ENCODE measurements at regions not wholly inside any gene's neighbourhood (a gene's known extent, or its start where the extent isn't known, plus 50 kb on each side); places are given as distances from the start of the nearest gene placed in this dataset.

- H3K4me1 ChIP-seq (ENCODE audit: control insufficient read depth in 2 of 2, insufficient read depth in 1 of 2, low read depth in 1 of 2, low read length in 2 of 2): peaks cover 0 to 13% of the 10 kb centered on the region in 2 donors
- no CpG with 5 or more reads among the region's 12 CpGs for WGBS, 2 donors (ENCODE audit: extremely low coverage in 2 of 2, insufficient read length in 2 of 2, insufficient replicate concordance in 1 of 2)
These were observed 65.9 kb upstream of the CPLX2 start for GRCh38 chr5:175805256-175806011.

GRCh38 chr5:175808711-175809110, 62.7 kb upstream of the CPLX2 start:
- Histone ChIP-seq H3K4me3 (ENCODE audit: low read length in 2 of 2) (peak overlapping the region in 1 of 2 donors; percentile 27), H2AK5ac (ENCODE audit: low read depth, low read length) (no peak overlapping the region), H3K14ac (ENCODE audit: low read length) (peak overlapping the region; percentile 14), H3K27ac (replicated peaks; ENCODE audit: low read length) (no peak overlapping the region), H3K4me1 (ENCODE audit: control insufficient read depth in 2 of 2, insufficient read depth in 1 of 2, low read depth in 1 of 2, low read length in 2 of 2) (peaks cover 0 to 12% of the 10 kb centered on the region in 2 donors), H3K18ac (ENCODE audit: low read length) (peak overlapping the region; percentile 11), H3K27me3 (ENCODE audit: control insufficient read depth in 3 of 3, insufficient read depth in 3 of 3, low read depth in 1 of 3, low read length in 3 of 3) (peaks cover 0 to 7% (median 0%) of the 10 kb centered on the region in 3 experiments), H3K79me1 (ENCODE audit: low read depth, low read length) (no peaks in the 10 kb centered on the region), H3K4me2 (ENCODE audit: insufficient read depth, low read length, poor library complexity, severe bottlenecking) (no peak overlapping the region), H2BK120ac (ENCODE audit: low read depth, low read length) (no peak overlapping the region), H3K9ac (ENCODE audit: low read depth, low read length, poor library complexity) (no peak overlapping the region), H3K36me3 (replicated peaks in 1 of 2; ENCODE audit: control insufficient read depth in 2 of 2, insufficient read depth in 2 of 2, low read length in 2 of 2) (no peaks in the 10 kb centered on the region), H4K8ac (ENCODE audit: low read depth, low read length) (no peak overlapping the region), H2BK12ac (ENCODE audit: low read length) (no peak overlapping the region), H3K9me3 (replicated peaks in 1 of 2; ENCODE audit: control insufficient read depth in 2 of 2, insufficient read depth in 1 of 2, low read depth in 1 of 2, low read length in 2 of 2) (no peaks in the 10 kb centered on the region), H2BK5ac (ENCODE audit: low read length) (no peak overlapping the region), H3K4ac (ENCODE audit: low read length) (no peak overlapping the region), H4K91ac (ENCODE audit: low read depth, low read length, poor library complexity) (peak overlapping the region; percentile 3), H2BK15ac (ENCODE audit: low read length) (no peak overlapping the region), H2AFZ (ENCODE audit: low read length) (no peak overlapping the region), H3K23ac (ENCODE audit: low read depth, low read length, poor library complexity) (no peak overlapping the region)
- no peak for DNase-seq (ENCODE audit: low spot score)
- WGBS, 2 donors (ENCODE audit: extremely low coverage in 2 of 2, insufficient read length in 2 of 2, insufficient replicate concordance in 1 of 2): no CpG with 5 or more reads among the region's 6 CpGs

More at GRCh38 chr5:175805256-175806011, 65.9 kb upstream of the CPLX2 start:
- Histone ChIP-seq H3K23ac (ENCODE audit: low read depth, low read length, poor library complexity) (no peak overlapping the region), H3K27ac (replicated peaks; ENCODE audit: low read length) (no peak overlapping the region), H3K4me2 (ENCODE audit: insufficient read depth, low read length, poor library complexity, severe bottlenecking) (no peak overlapping the region), H2BK5ac (ENCODE audit: low read length) (peak overlapping the region; percentile 68), H3K9me3 (replicated peaks in 1 of 2; ENCODE audit: control insufficient read depth in 2 of 2, insufficient read depth in 1 of 2, low read depth in 1 of 2, low read length in 2 of 2) (no peaks in the 10 kb centered on the region), H3K27me3 (ENCODE audit: control insufficient read depth in 3 of 3, insufficient read depth in 3 of 3, low read depth in 1 of 3, low read length in 3 of 3) (peaks cover 0 to 7% (median 0%) of the 10 kb centered on the region in 3 experiments), H3K9ac (ENCODE audit: low read depth, low read length, poor library complexity) (no peak overlapping the region), H2BK12ac (ENCODE audit: low read length) (no peak overlapping the region), H3K4ac (ENCODE audit: low read length) (no peak overlapping the region), H2AFZ (ENCODE audit: low read length) (no peak overlapping the region), H4K8ac (ENCODE audit: low read depth, low read length) (no peak overlapping the region), H3K79me1 (ENCODE audit: low read depth, low read length) (no peaks in the 10 kb centered on the region), H3K18ac (ENCODE audit: low read length) (peak overlapping the region; percentile 55), H3K36me3 (replicated peaks in 1 of 2; ENCODE audit: control insufficient read depth in 2 of 2, insufficient read depth in 2 of 2, low read length in 2 of 2) (no peaks in the 10 kb centered on the region), H2BK15ac (ENCODE audit: low read length) (no peak overlapping the region), H4K91ac (ENCODE audit: low read depth, low read length, poor library complexity) (no peak overlapping the region), H3K14ac (ENCODE audit: low read length) (no peak overlapping the region), H2BK120ac (ENCODE audit: low read depth, low read length) (no peak overlapping the region), H3K4me3 (ENCODE audit: low read length in 2 of 2) (no peak overlapping the region), H2AK5ac (ENCODE audit: low read depth, low read length) (no peak overlapping the region)
- DNase-seq (ENCODE audit: low spot score): no peak

DNA sequence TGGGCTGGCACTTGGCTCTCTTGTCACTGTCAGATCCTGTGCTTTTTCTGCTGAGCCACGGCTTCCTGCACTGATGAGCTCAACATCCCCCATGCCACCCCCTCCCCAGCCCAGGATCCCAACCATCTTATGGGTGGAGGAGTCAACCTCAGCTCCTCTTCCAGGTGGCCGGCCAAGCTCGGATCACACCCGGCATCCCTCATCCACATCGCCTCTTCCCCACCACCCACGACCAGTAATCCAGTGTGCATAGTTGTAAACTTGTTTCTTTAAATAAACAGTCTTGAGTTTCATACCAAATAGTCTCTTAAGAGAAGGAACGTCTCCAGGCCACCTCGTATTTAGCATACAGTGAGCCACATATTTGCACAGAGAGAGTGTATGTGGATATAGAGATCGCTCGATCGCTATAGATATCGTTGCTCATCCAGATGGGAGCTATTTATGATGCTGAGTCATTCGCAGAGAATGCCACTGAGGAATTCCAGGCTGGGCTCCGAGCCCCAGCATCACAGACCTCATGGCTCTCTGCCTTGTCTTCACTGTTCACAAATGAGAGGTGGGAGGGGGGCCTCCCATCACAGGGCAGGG, 61.8 kb upstream of the CPLX2 start:
- Histone ChIP-seq H3K36me3 (replicated peaks in 1 of 2; ENCODE audit: control insufficient read depth in 2 of 2, insufficient read depth in 2 of 2, low read length in 2 of 2) (no peaks in the 10 kb centered on the region), H2BK5ac (ENCODE audit: low read length) (no peak overlapping the region), H3K9me3 (replicated peaks in 1 of 2; ENCODE audit: control insufficient read depth in 2 of 2, insufficient read depth in 1 of 2, low read depth in 1 of 2, low read length in 2 of 2) (no peaks in the 10 kb centered on the region), H3K79me1 (ENCODE audit: low read depth, low read length) (no peaks in the 10 kb centered on the region), H3K14ac (ENCODE audit: low read length) (no peak overlapping the region), H3K4me1 (ENCODE audit: control insufficient read depth in 2 of 2, insufficient read depth in 1 of 2, low read depth in 1 of 2, low read length in 2 of 2) (peaks cover 0 to 12% of the 10 kb centered on the region in 2 donors), H3K27me3 (ENCODE audit: control insufficient read depth in 3 of 3, insufficient read depth in 3 of 3, low read depth in 1 of 3, low read length in 3 of 3) (peaks cover 0 to 4% (median 0%) of the 10 kb centered on the region in 3 experiments), H2AK5ac (ENCODE audit: low read depth, low read length) (no peak overlapping the region), H3K18ac (ENCODE audit: low read length) (no peak overlapping the region), H4K8ac (ENCODE audit: low read depth, low read length) (no peak overlapping the region), H3K23ac (ENCODE audit: low read depth, low read length, poor library complexity) (no peak overlapping the region), H2BK15ac (ENCODE audit: low read length) (no peak overlapping the region), H2AFZ (ENCODE audit: low read length) (no peak overlapping the region), H3K4ac (ENCODE audit: low read length) (no peak overlapping the region), H2BK120ac (ENCODE audit: low read depth, low read length) (peak overlapping the region; percentile 51), H3K4me3 (ENCODE audit: low read length in 2 of 2) (no peak overlapping the region), H3K9ac (ENCODE audit: low read depth, low read length, poor library complexity) (peak overlapping the region; percentile 26), H3K4me2 (ENCODE audit: insufficient read depth, low read length, poor library complexity, severe bottlenecking) (no peak overlapping the region), H4K91ac (ENCODE audit: low read depth, low read length, poor library complexity) (no peak overlapping the region), H2BK12ac (ENCODE audit: low read length) (no peak overlapping the region), H3K27ac (replicated peaks; ENCODE audit: low read length) (no peak overlapping the region)
- WGBS, 2 donors (ENCODE audit: extremely low coverage in 2 of 2, insufficient read length in 2 of 2, insufficient replicate concordance in 1 of 2): no CpG with 5 or more reads among the region's 14 CpGs
- DNase-seq (ENCODE audit: low spot score): no peak

DNA sequence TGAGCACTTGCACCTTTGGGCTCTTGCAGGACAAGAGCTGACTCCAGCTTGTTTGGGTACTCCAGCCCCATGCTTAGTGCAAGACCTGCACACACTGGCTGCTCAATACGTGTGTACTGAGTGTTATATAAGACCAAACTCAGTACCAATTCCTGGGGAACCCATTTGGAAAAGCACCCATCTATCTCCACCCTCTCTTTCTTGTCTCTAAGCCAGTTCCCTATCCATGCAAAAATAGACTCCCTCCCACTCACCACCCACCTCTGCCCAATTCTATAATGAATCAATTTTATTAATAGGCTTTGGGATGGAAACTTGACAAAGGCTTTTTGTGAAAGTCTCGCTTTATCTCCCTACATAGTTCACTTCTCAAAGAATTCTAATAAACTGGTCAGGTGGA, 60.9 kb upstream of the CPLX2 start:
- H2AK5ac ChIP-seq (ENCODE audit: low read depth, low read length): no peak overlapping the region
- H2BK5ac ChIP-seq (ENCODE audit: low read length): no peak overlapping the region
- no peaks in the 10 kb centered on the region for H3K9me3 ChIP-seq (replicated peaks in 1 of 2; ENCODE audit: control insufficient read depth in 2 of 2, insufficient read depth in 1 of 2, low read depth in 1 of 2, low read length in 2 of 2)
- no peaks in the 10 kb centered on the region for H3K79me1 ChIP-seq (ENCODE audit: low read depth, low read length)
- no peak overlapping the region for H3K23ac ChIP-seq (ENCODE audit: low read depth, low read length, poor library complexity)
- no peak overlapping the region for H3K14ac ChIP-seq (ENCODE audit: low read length)
- H2AFZ ChIP-seq (ENCODE audit: low read length): no peak overlapping the region
- no peak overlapping the region for H3K27ac ChIP-seq (replicated peaks; ENCODE audit: low read length)
- H3K36me3 ChIP-seq (replicated peaks in 1 of 2; ENCODE audit: control insufficient read depth in 2 of 2, insufficient read depth in 2 of 2, low read length in 2 of 2): no peaks in the 10 kb centered on the region
- no peak overlapping the region for H2BK12ac ChIP-seq (ENCODE audit: low read length)
- no peak overlapping the region for H3K4ac ChIP-seq (ENCODE audit: low read length)
- no peak overlapping the region for H4K91ac ChIP-seq (ENCODE audit: low read depth, low read length, poor library complexity)
- no peak for DNase-seq (ENCODE audit: low spot score)
- no peak overlapping the region for H3K9ac ChIP-seq (ENCODE audit: low read depth, low read length, poor library complexity)
- H4K8ac ChIP-seq (ENCODE audit: low read depth, low read length): no peak overlapping the region
- no peaks in the 10 kb centered on the region for H3K27me3 ChIP-seq (ENCODE audit: control insufficient read depth in 3 of 3, insufficient read depth in 3 of 3, low read depth in 1 of 3, low read length in 3 of 3)
- no peak overlapping the region for H3K4me3 ChIP-seq (ENCODE audit: low read length in 2 of 2)
- no peak overlapping the region for H2BK15ac ChIP-seq (ENCODE audit: low read length)
- no peak overlapping the region for H3K4me2 ChIP-seq (ENCODE audit: insufficient read depth, low read length, poor library complexity, severe bottlenecking)
- no CpG with 5 or more reads among the region's 2 CpGs for WGBS, 2 donors (ENCODE audit: extremely low coverage in 2 of 2, insufficient read length in 2 of 2, insufficient replicate concordance in 1 of 2)
- H3K18ac ChIP-seq (ENCODE audit: low read length): no peak overlapping the region
- no peak overlapping the region for H2BK120ac ChIP-seq (ENCODE audit: low read depth, low read length)
- H3K4me1 ChIP-seq (ENCODE audit: control insufficient read depth in 2 of 2, insufficient read depth in 1 of 2, low read depth in 1 of 2, low read length in 2 of 2): peaks cover 0 to 12% of the 10 kb centered on the region in 2 donors

Measured in neuronal stem cell (in vitro differentiated cells).